ENCODE measurements at regions not wholly inside any gene's neighbourhood (a gene's known extent, or its start where the extent isn't known, plus 50 kb on each side); places are given as distances from the start of the nearest gene placed in this dataset.

DNA sequence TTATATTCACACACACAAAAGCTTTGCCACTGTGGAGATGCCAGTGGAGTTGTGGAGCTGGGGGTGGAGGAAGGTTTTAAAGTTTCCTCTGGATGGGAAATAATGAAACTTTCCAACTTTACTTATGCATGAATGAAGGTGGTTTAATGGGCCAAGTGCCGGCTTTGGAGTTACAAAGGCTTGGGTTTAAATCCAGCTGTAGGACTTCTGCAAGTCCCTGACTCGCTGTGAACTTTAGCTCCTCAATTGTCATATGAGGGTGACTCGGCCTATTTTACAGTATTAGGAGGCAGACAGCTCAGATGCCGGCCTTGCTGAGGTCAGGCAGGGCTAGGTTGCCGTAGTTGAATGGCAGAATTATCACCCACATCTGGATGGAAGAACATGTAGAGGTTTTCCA lies 415.8 kb upstream of the TRIB2 start:
- TF ChIP-seq, protein P1, sequence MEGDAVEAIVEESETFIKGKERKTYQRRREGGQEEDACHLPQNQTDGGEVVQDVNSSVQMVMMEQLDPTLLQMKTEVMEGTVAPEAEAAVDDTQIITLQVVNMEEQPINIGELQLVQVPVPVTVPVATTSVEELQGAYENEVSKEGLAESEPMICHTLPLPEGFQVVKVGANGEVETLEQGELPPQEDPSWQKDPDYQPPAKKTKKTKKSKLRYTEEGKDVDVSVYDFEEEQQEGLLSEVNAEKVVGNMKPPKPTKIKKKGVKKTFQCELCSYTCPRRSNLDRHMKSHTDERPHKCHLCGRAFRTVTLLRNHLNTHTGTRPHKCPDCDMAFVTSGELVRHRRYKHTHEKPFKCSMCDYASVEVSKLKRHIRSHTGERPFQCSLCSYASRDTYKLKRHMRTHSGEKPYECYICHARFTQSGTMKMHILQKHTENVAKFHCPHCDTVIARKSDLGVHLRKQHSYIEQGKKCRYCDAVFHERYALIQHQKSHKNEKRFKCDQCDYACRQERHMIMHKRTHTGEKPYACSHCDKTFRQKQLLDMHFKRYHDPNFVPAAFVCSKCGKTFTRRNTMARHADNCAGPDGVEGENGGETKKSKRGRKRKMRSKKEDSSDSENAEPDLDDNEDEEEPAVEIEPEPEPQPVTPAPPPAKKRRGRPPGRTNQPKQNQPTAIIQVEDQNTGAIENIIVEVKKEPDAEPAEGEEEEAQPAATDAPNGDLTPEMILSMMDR (IDR thresholded peaks at IDR 0.05), result no peak
- TF ChIP-seq POLR2A (IDR thresholded peaks at IDR 0.05), result no peak
